Liver (tissue), 8 donors: ENCODE measurements at regions not wholly inside any gene's neighbourhood (a gene's known extent, or its start where the extent isn't known, plus 50 kb on each side); places are given as distances from the start of the nearest gene placed in this dataset.

Source experiments
- DNase-seq: peaks from one replicate; pipeline ENCODE4 v3.0.0-alpha.2; 2017; ENCODE audit warnings: low spot score
- H3K27ac ChIP-seq, 2 donors: one replicate each; pipeline ENCODE4 v1.7.0; 2013; ENCODE audit warnings: inconsistent platforms in 2 of 2, low read length in 2 of 2, control low read depth in 1 of 2, low read depth in 1 of 2, mild to moderate bottlenecking in 1 of 2
- H3K27me3 ChIP-seq, 4 donors: one replicate each; pipeline versions ENCODE4 v1.6.1 to v1.7.0; 2013; ENCODE audit warnings: low read length in 3 of 4, inconsistent platforms in 1 of 4, mild to moderate bottlenecking in 1 of 4, moderate library complexity in 1 of 4; ENCODE audit not compliant: control insufficient read depth in 4 of 4, insufficient read depth in 4 of 4
- H3K36me3 ChIP-seq, 4 donors: one replicate each; pipeline versions ENCODE4 v1.6.1 to v1.7.0; 2013; ENCODE audit warnings: low read length in 3 of 4, mild to moderate bottlenecking in 3 of 4, low read depth in 1 of 4, moderate library complexity in 1 of 4; ENCODE audit not compliant: control insufficient read depth in 4 of 4, insufficient read depth in 3 of 4
- H3K4me1 ChIP-seq, 4 donors: one replicate each; pipeline versions ENCODE4 v1.6.1 to v1.7.0; 2013; ENCODE audit warnings: low read length in 3 of 4, mild to moderate bottlenecking in 3 of 4, moderate library complexity in 1 of 4; ENCODE audit not compliant: control insufficient read depth in 4 of 4, insufficient read depth in 4 of 4
- H3K4me3 ChIP-seq, 3 donors: one replicate each; pipeline versions ENCODE4 v1.6.1 to v1.7.0; 2013; ENCODE audit warnings: low read length in 3 of 3, control low read depth in 1 of 3, low read depth in 1 of 3, mild to moderate bottlenecking in 1 of 3
- H3K9ac ChIP-seq, 2 donors: one replicate each; pipeline ENCODE4 v1.7.0; 2013; ENCODE audit warnings: low read length in 2 of 2, mild to moderate bottlenecking in 2 of 2, moderate library complexity in 2 of 2, control low read depth in 1 of 2, low read depth in 1 of 2
- H3K9me3 ChIP-seq, 4 donors: one replicate each; pipeline versions ENCODE4 v1.6.1 to v1.7.0; 2013; ENCODE audit warnings: low read length in 3 of 4; ENCODE audit not compliant: control insufficient read depth in 4 of 4
- EGR1 ChIP-seq, 2 donors: IDR thresholded peaks; 2 replicates each; pipeline ENCODE4 v1.6.1; 2016 to 2018; ENCODE audit warnings: antibody characterized with exemption in 2 of 2, low read depth in 2 of 2
- FOXA1 ChIP-seq: IDR thresholded peaks from 2 replicates; pipeline ENCODE4 v1.6.1; 2016; ENCODE audit warnings: antibody characterized with exemption
- FOXA2 ChIP-seq: IDR thresholded peaks from 2 replicates; pipeline ENCODE4 v1.6.1; 2016; ENCODE audit warnings: antibody characterized with exemption
- GABPA ChIP-seq, 2 donors: IDR thresholded peaks in 1 of 2; conservative IDR thresholded peaks in 1 of 2; 2 replicates each; pipeline ENCODE4 v1.6.1; 2016; ENCODE audit warnings: antibody characterized with exemption in 2 of 2, mild to moderate bottlenecking in 1 of 2, moderate library complexity in 1 of 2
- HNF4A ChIP-seq, 2 donors: conservative IDR thresholded peaks; 2 replicates each; pipeline ENCODE4 v1.6.1; 2016; ENCODE audit warnings: antibody characterized with exemption in 2 of 2, mild to moderate bottlenecking in 2 of 2
- MAX ChIP-seq: IDR thresholded peaks from 2 replicates; pipeline ENCODE4 v1.6.1; 2016; ENCODE audit warnings: antibody characterized with exemption
- TAF1 ChIP-seq: conservative IDR thresholded peaks from 2 replicates; pipeline ENCODE4 v1.6.1; 2016; ENCODE audit warnings: antibody characterized with exemption, mild to moderate bottlenecking
- YY1 ChIP-seq: IDR thresholded peaks from 2 replicates; pipeline ENCODE4 v1.6.1; 2016; ENCODE audit warnings: antibody characterized with exemption, mild to moderate bottlenecking
- ZBTB33 ChIP-seq: IDR thresholded peaks from 2 replicates; pipeline ENCODE4 v1.6.1; 2016; ENCODE audit warnings: antibody characterized with exemption
- WGBS: extraction: QIAGEN DNeasy Blood & Tissue Kit; methylation state at CpG from one replicate; pipeline ENCODE4 v1.1.7; 2013; 5-methylcytosine and 5-hydroxymethylcytosine counted together
- TF ChIP-seq, protein P1 (sequence below): IDR thresholded peaks from 2 replicates; pipeline ENCODE4 v1.6.1; 2016; ENCODE audit warnings: antibody characterized with exemption, mild to moderate bottlenecking
- TF ChIP-seq, protein P2 (sequence below): IDR thresholded peaks from 2 replicates; pipeline ENCODE4 v1.6.1; 2016; ENCODE audit warnings: antibody characterized with exemption
- TF ChIP-seq, protein P3 (sequence below): fragments of 150-350 bp; IDR thresholded peaks from 2 replicates; pipeline ENCODE4 v1.5.1; 2017; ENCODE audit warnings: improper control_type of control experiment, low read depth, low read length; ENCODE audit not compliant: missing input control
- donor health status: healthy.
- donor health status: healthy.
- donor health status: healthy.
- donor health status: healthy.
- donor health status: healthy.

DNA sequence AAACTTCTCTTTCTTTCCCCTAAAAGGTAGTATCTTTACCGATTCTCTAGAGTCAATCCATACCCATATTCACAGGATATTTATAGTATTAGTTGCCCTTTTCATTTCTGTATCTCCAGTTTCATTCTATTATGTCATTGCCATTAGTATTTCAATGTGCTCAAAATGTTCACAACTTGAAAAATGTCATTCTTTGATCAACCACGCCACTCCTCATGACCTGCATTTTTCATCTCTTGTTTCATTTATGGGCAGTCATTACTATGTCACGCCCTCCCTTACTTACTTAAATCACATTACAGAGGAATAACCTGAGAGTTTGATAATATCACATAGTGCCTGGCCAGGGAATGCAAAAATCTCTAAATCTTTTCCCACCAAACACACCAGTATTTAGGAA, 427.3 kb upstream of the GJE1 start:
- TF ChIP-seq, protein P1, sequence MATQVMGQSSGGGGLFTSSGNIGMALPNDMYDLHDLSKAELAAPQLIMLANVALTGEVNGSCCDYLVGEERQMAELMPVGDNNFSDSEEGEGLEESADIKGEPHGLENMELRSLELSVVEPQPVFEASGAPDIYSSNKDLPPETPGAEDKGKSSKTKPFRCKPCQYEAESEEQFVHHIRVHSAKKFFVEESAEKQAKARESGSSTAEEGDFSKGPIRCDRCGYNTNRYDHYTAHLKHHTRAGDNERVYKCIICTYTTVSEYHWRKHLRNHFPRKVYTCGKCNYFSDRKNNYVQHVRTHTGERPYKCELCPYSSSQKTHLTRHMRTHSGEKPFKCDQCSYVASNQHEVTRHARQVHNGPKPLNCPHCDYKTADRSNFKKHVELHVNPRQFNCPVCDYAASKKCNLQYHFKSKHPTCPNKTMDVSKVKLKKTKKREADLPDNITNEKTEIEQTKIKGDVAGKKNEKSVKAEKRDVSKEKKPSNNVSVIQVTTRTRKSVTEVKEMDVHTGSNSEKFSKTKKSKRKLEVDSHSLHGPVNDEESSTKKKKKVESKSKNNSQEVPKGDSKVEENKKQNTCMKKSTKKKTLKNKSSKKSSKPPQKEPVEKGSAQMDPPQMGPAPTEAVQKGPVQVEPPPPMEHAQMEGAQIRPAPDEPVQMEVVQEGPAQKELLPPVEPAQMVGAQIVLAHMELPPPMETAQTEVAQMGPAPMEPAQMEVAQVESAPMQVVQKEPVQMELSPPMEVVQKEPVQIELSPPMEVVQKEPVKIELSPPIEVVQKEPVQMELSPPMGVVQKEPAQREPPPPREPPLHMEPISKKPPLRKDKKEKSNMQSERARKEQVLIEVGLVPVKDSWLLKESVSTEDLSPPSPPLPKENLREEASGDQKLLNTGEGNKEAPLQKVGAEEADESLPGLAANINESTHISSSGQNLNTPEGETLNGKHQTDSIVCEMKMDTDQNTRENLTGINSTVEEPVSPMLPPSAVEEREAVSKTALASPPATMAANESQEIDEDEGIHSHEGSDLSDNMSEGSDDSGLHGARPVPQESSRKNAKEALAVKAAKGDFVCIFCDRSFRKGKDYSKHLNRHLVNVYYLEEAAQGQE = no peak
- TF ChIP-seq, protein P2, sequence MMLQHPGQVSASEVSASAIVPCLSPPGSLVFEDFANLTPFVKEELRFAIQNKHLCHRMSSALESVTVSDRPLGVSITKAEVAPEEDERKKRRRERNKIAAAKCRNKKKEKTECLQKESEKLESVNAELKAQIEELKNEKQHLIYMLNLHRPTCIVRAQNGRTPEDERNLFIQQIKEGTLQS = no peak
- no peak for TF ChIP-seq FOXA1
- TF ChIP-seq GABPA (IDR thresholded peaks at IDR 0.05 in 1 of 2, conservative IDR thresholded peaks at IDR 0.05 in 1 of 2) = no peak
- TF ChIP-seq TAF1 = no peak
- no peak for TF ChIP-seq FOXA2
- Histone ChIP-seq H3K27me3 (no peaks in the 10 kb centered on the region), H3K4me3 (no peak overlapping the region), H3K9me3 (no peaks in the 10 kb centered on the region), H3K36me3 (no peaks in the 10 kb centered on the region), H3K9ac (no peak overlapping the region), H3K27ac (no peak overlapping the region), H3K4me1 (no peaks in the 10 kb centered on the region)
- 83% methylated on average over 3 of the region's 3 CpGs for WGBS
- no peak for DNase-seq

DNA sequence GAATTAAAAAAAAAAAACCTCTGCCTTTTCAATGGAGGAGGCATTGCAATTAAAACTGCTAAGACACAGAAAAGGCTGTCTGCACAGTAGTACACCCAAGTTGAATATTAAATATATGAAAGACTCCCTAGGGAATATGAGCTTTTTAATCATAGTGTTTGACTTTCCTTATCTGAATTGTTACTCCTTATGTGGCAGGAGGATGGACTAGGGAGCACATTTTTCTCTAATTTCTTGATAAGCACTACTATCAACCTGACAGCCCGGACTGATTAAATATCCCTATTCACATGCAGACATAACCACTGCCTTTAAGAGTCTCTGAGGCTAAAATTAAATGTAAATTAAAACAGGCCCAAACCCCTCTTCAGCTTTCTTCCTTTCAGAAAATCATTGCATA, 428.6 kb upstream of the GJE1 start:
- DNase-seq = no peak
- TF ChIP-seq, protein P3, sequence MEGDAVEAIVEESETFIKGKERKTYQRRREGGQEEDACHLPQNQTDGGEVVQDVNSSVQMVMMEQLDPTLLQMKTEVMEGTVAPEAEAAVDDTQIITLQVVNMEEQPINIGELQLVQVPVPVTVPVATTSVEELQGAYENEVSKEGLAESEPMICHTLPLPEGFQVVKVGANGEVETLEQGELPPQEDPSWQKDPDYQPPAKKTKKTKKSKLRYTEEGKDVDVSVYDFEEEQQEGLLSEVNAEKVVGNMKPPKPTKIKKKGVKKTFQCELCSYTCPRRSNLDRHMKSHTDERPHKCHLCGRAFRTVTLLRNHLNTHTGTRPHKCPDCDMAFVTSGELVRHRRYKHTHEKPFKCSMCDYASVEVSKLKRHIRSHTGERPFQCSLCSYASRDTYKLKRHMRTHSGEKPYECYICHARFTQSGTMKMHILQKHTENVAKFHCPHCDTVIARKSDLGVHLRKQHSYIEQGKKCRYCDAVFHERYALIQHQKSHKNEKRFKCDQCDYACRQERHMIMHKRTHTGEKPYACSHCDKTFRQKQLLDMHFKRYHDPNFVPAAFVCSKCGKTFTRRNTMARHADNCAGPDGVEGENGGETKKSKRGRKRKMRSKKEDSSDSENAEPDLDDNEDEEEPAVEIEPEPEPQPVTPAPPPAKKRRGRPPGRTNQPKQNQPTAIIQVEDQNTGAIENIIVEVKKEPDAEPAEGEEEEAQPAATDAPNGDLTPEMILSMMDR = no peak
- no peak for TF ChIP-seq ZBTB33
- TF ChIP-seq YY1 = no peak
- TF ChIP-seq, protein P1 = no peak
- TF ChIP-seq HNF4A (conservative IDR thresholded peaks at IDR 0.05) = no peak
- no peak for TF ChIP-seq MAX
- TF ChIP-seq FOXA1 = no peak
- no peak for TF ChIP-seq EGR1 (IDR thresholded peaks at IDR 0.05; ENCODE audit: low read depth in 2 of 2)
- 86% methylated on average over 1 of the region's 1 CpG for WGBS
- no peaks in the 10 kb centered on the region for H3K9me3 ChIP-seq
- H3K4me1 ChIP-seq = no peaks in the 10 kb centered on the region
- no peak overlapping the region for H3K4me3 ChIP-seq
- no peaks in the 10 kb centered on the region for H3K27me3 ChIP-seq
- H3K36me3 ChIP-seq = no peaks in the 10 kb centered on the region
- no peak overlapping the region for H3K27ac ChIP-seq
- no peak overlapping the region for H3K9ac ChIP-seq
